ENCODE measurements at regions not wholly inside any gene's neighbourhood (a gene's known extent, or its start where the extent isn't known, plus 50 kb on each side); places are given as distances from the start of the nearest gene placed in this dataset.

- TF ChIP-seq YY1 (IDR thresholded peaks at IDR 0.05; ENCODE audit: insufficient read depth, insufficient read length), result no peak
- no peak for TF ChIP-seq SUZ12 (IDR thresholded peaks at IDR 0.05; ENCODE audit: extremely low read depth, insufficient read depth, insufficient read length)
- TF ChIP-seq ZNF274 (IDR thresholded peaks at IDR 0.05; ENCODE audit: low read depth, low read length), result no peak
These were observed 78.1 kb upstream of the RPH3A start for GRCh38 chr12:112713471-112713870.
